ENCODE measurements at regions not wholly inside any gene's neighbourhood (a gene's known extent, or its start where the extent isn't known, plus 50 kb on each side); places are given as distances from the start of the nearest gene placed in this dataset.

- DNase-seq = no peak
Observed at GRCh38 chr6:91719414-91719813, 1132.5 kb upstream of the MAP3K7 start.

- no peak for DNase-seq
Observed at GRCh38 chr6:91718198-91718597, 1131.3 kb upstream of the MAP3K7 start.

GRCh38 chr6:91717094-91717493, 1130.2 kb upstream of the MAP3K7 start:
- no peak for DNase-seq

GRCh38 chr6:91716361-91716760, 1129.5 kb upstream of the MAP3K7 start:
- DNase-seq = no peak

GRCh38 chr6:91715171-91715805, 1128.4 kb upstream of the MAP3K7 start:
- DNase-seq = no peak

- no peak for DNase-seq
Observed at GRCh38 chr6:91713911-91714310, 1127.0 kb upstream of the MAP3K7 start.

- no peak for DNase-seq
Observed at GRCh38 chr6:91711518-91711917, 1124.6 kb upstream of the MAP3K7 start.

GRCh38 chr6:91710342-91710741, 1123.5 kb upstream of the MAP3K7 start:
- DNase-seq = no peak

- no peak for DNase-seq
Observed at GRCh38 chr6:91708534-91708933, 1121.7 kb upstream of the MAP3K7 start.

GRCh38 chr6:91705646-91706045, 1118.8 kb upstream of the MAP3K7 start:
- DNase-seq = no peak

GRCh38 chr6:91704531-91704930, 1117.7 kb upstream of the MAP3K7 start:
- peak; percentile 62 for DNase-seq

- no peak for DNase-seq
Observed at GRCh38 chr6:91697010-91697695, 1110.3 kb upstream of the MAP3K7 start.

GRCh38 chr6:91695221-91695620, 1108.3 kb upstream of the MAP3K7 start:
- no peak for DNase-seq

- DNase-seq = no peak
Observed at GRCh38 chr6:91694016-91694654, 1107.3 kb upstream of the MAP3K7 start.

GRCh38 chr6:91691449-91691848, 1104.6 kb upstream of the MAP3K7 start:
- DNase-seq = no peak

GRCh38 chr6:91683240-91683639, 1096.4 kb upstream of the MAP3K7 start:
- no peak for DNase-seq

GRCh38 chr6:91681296-91681695, 1094.4 kb upstream of the MAP3K7 start:
- DNase-seq = no peak

- DNase-seq = no peak
Observed at GRCh38 chr6:91678679-91679446, 1092.0 kb upstream of the MAP3K7 start.

GRCh38 chr6:91672201-91672600, 1085.3 kb upstream of the MAP3K7 start:
- peak; percentile 1 for DNase-seq

GRCh38 chr6:91669871-91670268, 1083.0 kb upstream of the MAP3K7 start:
- DNase-seq = no peak

GRCh38 chr6:91669154-91669870, 1082.4 kb upstream of the MAP3K7 start:
- no peak for DNase-seq

GRCh38 chr6:91667596-91667995, 1080.7 kb upstream of the MAP3K7 start:
- no peak for DNase-seq

Data from fibroblast of upper back skin (primary cell).